Fibroblast of mammary gland (primary cell): ENCODE measurements at regions not wholly inside any gene's neighbourhood (a gene's known extent, or its start where the extent isn't known, plus 50 kb on each side); places are given as distances from the start of the nearest gene placed in this dataset.

Experiments
- DNase-seq: peaks from one replicate; pipeline ENCODE4 v3.0.0-alpha.2; 2010; ENCODE audit warnings: low read depth
- H3K4me3 ChIP-seq: 2 replicates; pipeline ENCODE4 v1.5.1; 2011; ENCODE audit warnings: low read depth, mild to moderate bottlenecking, low read length, moderate library complexity; ENCODE audit not compliant: control insufficient read depth
- CTCF ChIP-seq: conservative IDR thresholded peaks from 2 replicates; pipeline ENCODE4 v1.5.1; 2011; ENCODE audit warnings: low read depth, low read length, inconsistent platforms; ENCODE audit not compliant: control insufficient read depth, insufficient read depth

DNA sequence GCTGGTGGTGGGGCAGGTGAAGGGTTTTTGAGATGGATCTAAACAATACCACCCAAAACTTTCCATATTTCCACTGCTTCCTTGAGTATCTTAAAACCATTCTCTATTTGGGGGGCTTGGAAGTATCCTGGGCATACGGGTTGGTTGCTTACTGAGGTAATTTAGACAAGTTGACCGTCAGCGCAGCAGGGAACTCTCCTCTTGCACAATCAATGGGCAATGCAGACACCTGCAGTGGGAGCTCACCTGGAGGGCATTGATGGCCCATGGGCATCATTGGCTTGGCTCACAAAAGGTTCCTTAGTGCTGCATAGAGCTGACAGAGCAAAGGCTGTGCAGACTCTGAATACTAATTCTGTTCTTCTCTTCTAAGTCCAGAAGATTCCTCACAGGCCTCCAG lies 101.5 kb downstream of the EPDR1 start:
- no peak overlapping the region for H3K4me3 ChIP-seq
- no peak for DNase-seq
- no peak for TF ChIP-seq CTCF

DNA sequence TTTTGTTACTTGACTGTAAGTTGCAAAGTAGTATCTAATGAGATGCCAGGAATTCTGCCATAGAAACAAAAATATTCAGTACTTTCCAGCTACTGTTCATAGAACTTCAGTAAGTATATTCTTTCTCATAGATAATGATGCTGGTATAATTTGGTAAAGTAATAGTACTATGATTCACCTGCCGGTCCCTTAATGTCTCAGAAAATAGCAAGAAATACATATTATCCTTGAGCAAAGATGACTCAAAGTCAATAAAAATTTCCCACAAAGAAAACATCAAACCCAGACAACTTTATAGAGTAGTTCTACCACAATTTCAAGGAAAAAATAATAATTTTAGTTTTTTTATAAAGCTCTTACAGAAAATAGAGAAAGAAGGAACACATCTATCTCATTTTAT lies 105.4 kb downstream of the EPDR1 start:
- no peak for DNase-seq
- no peak for TF ChIP-seq CTCF
- no peak overlapping the region for H3K4me3 ChIP-seq

- no peak overlapping the region for H3K4me3 ChIP-seq
- peak; percentile 27 for DNase-seq
- no peak for TF ChIP-seq CTCF
Measured at GRCh38 chr7:38027884-38028455, 107.5 kb downstream of the EPDR1 start.

GRCh38 chr7:38034062-38034908 lies 113.8 kb downstream of the EPDR1 start:
- TF ChIP-seq CTCF: no peak

GRCh38 chr7:38040831-38041230 lies 120.4 kb downstream of the EPDR1 start:
- H3K4me3 ChIP-seq: no peak overlapping the region
- TF ChIP-seq CTCF: no peak
- DNase-seq: peak; percentile 54

More at GRCh38 chr7:38034062-38034908, 113.8 kb downstream of the EPDR1 start:
- no peak overlapping the region for H3K4me3 ChIP-seq
- no peak for DNase-seq

DNA sequence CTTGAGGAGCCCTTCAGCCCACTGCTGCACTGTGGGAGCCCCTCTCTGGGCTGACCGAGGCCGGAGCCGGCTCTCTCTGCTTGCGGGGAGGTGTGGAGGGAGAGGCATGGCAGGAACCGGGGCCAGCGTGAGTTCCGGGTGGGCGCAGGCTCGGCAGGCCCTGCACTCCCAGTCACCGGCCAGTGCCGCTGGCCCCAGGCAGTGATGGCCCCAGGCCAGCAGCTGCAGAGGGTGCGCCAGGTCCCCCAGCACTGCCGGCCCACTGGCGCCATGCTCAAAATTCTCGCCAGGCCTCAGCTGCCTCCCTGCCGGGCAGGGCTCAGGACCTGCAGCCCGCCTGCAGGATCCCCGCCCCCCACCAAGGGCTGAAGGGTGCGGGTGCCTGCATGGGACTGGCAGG lies 128.4 kb upstream of the STARD3NL start:
- TF ChIP-seq CTCF: no peak
- no peak overlapping the region for H3K4me3 ChIP-seq
- DNase-seq: no peak

DNA sequence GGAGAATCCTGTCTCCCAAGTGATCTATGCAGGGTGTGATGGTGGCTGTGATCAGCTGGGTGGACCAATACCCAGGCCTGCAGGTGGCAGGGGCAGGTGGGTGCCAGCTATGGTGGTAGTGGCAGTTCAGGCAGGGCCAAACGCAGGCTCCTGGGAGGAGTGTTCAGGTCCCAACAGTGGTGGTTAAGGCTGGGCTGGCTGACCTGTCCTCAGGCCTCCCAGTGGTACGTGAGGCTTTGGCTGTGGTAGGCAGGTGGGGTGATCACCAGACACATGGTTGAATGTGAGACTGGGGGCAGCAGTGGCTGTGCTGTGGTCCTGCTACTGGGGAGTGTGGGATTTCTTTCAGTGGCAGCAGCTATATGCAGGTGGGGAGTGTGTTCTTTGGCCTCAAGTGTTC lies 126.7 kb upstream of the STARD3NL start:
- no peak overlapping the region for H3K4me3 ChIP-seq
- no peak for TF ChIP-seq CTCF
- DNase-seq: no peak
